SJCRH30 (cell line): ENCODE measurements at regions not wholly inside any gene's neighbourhood (a gene's known extent, or its start where the extent isn't known, plus 50 kb on each side); places are given as distances from the start of the nearest gene placed in this dataset.
"Not testable (repeated sequence)": the region's sequence is repeated elsewhere in the genome, so short reads cannot be mapped to it uniquely, and the experiment has no call there.

ENCODE experiments used
- DNase-seq, 2 experiments: peaks; one replicate each; pipeline ENCODE4 v3.0.0-alpha.2; 2015 to 2020
- H3K27ac ChIP-seq: fragments of 250-450 bp; sonication (Bioruptor Pico); 2 replicates; pipeline ENCODE4 v1.5.1; 2020; ENCODE audit warnings: mild to moderate bottlenecking, moderate library complexity
- H3K27me3 ChIP-seq: fragments of 250-450 bp; sonication (Bioruptor Pico); 2 replicates; pipeline ENCODE4 v1.5.1; 2020; ENCODE audit warnings: mild to moderate bottlenecking, moderate library complexity
- H3K36me3 ChIP-seq: fragments of 250-450 bp; sonication (Bioruptor Pico); 2 replicates; pipeline ENCODE4 v1.5.1; 2020; ENCODE audit warnings: mild to moderate bottlenecking, moderate library complexity
- H3K4me1 ChIP-seq: fragments of 250-450 bp; sonication (Bioruptor Pico); 2 replicates; pipeline ENCODE4 v1.5.1; 2020; ENCODE audit warnings: mild to moderate bottlenecking, moderate library complexity
- H3K4me3 ChIP-seq: fragments of 250-450 bp; sonication (Bioruptor Pico); 2 replicates; pipeline ENCODE4 v1.5.1; 2020; ENCODE audit warnings: mild to moderate bottlenecking, moderate library complexity
- H3K9me3 ChIP-seq: fragments of 250-450 bp; sonication (Bioruptor Pico); replicated peaks from 2 replicates; pipeline ENCODE4 v1.5.1; 2020; ENCODE audit warnings: mild to moderate bottlenecking, moderate library complexity

- DNase-seq, result peak in 1 of 2 experiments; percentile 28
- Histone ChIP-seq H3K27me3 (no peaks in the 10 kb centered on the region), H3K4me3 (no peak overlapping the region), H3K36me3 (no peaks in the 10 kb centered on the region), H3K4me1 (no peaks in the 10 kb centered on the region), H3K27ac (no peak overlapping the region), H3K9me3 (no peaks in the 10 kb centered on the region)
These were observed 149.0 kb upstream of the FUT9 start for GRCh38 chr6:95866732-95867131.

DNA sequence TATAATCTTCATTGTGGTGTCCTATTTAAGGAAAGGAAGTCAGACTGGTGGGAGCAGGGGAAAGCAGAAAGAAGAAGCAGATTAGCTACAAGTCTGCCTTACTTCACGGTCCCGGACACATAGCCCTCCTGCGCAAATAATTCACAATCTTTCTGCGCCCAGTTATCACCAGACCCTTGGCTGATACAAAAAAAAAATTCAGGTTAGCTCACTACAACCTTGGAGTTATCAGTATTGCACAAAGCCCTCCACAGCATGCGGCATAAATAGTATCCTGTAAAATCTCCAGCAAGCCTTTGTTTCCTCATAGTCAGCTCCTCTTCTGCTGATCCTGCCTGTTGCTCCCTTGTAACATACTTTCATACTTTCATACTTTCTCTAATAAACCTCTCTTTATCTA lies 148.6 kb upstream of the FUT9 start:
- no peak for DNase-seq
- Histone ChIP-seq H3K27me3 (no peaks in the 10 kb centered on the region), H3K4me3 (no peak overlapping the region), H3K27ac (no peak overlapping the region), H3K9me3 (no peaks in the 10 kb centered on the region), H3K36me3 (no peaks in the 10 kb centered on the region), H3K4me1 (no peaks in the 10 kb centered on the region)

DNA sequence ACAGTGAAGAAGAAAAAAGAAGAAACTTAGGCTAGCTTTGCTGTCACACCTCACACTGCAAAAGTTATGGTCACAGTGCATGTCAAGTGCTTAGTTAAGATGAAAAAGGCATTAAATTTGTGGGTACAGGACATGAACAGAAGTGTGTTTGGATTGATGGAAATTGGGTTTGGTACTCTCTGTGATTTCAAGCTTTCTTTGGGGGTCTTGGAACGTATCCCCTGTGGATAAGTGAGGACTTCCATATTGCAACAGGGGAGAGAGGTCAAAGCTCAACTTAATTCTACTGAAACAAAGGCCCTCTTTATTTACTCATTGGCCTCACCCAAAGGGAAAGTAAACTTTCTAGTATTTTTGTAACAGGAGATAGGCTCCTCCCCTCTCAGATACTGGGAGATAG lies 138.3 kb upstream of the FUT9 start:
- no peaks in the 10 kb centered on the region for H3K27me3 ChIP-seq
- no peak overlapping the region for H3K4me3 ChIP-seq
- H3K27ac ChIP-seq, result no peak overlapping the region
- H3K36me3 ChIP-seq, result no peaks in the 10 kb centered on the region
- no peak for DNase-seq
- no peaks in the 10 kb centered on the region for H3K9me3 ChIP-seq
- H3K4me1 ChIP-seq, result no peaks in the 10 kb centered on the region

DNA sequence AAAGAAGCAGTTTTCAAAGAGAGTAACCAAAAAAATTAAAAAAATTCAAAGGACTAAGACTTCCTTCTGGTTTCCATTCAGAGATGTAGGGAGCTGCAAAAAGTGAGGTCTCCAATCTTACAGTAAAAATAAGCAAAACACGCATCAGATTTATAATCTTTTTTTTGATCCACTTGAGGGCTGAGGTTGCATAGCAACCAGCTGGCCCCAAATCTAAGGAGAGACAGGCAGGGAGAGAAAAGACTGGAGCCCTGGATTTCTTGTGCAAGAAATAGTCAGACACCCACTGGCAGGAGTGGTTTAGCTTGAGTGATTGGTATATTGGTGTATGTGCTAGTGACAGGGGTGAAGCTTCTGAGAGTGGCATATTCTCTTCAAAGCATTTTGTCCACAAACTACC lies 135.9 kb upstream of the FUT9 start:
- no peaks in the 10 kb centered on the region for H3K9me3 ChIP-seq
- DNase-seq, result no peak
- H3K4me1 ChIP-seq, result no peaks in the 10 kb centered on the region

DNA sequence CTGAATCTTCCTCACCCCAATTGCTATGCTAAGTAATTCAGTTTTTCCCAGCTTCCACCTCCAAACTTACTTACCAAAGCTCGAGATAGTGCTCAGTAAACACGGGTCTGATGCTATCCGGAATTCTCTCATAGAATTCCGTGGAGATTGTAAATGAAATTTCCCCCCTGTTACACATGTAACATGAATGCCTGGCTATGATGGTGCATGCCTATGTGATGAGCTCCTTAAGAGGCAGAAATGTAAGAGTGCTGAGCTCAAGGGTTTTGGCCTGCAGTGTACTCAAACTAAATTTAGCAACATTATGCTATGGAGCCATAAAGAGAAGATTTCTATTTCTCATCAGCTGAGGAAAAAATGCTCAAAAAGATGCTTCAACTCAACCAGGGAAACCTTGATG lies 133.4 kb upstream of the FUT9 start:
- Histone ChIP-seq H3K9me3 (no peaks in the 10 kb centered on the region), H3K4me3 (no peak overlapping the region), H3K27ac (no peak overlapping the region), H3K27me3 (no peaks in the 10 kb centered on the region), H3K36me3 (no peaks in the 10 kb centered on the region), H3K4me1 (no peaks in the 10 kb centered on the region)
- no peak for DNase-seq

More for the DNA sequence above, 135.9 kb upstream of the FUT9 start:
- no peak overlapping the region for H3K27ac ChIP-seq
- H3K4me3 ChIP-seq, result no peak overlapping the region
- H3K27me3 ChIP-seq, result no peaks in the 10 kb centered on the region
- H3K36me3 ChIP-seq, result no peaks in the 10 kb centered on the region

DNA sequence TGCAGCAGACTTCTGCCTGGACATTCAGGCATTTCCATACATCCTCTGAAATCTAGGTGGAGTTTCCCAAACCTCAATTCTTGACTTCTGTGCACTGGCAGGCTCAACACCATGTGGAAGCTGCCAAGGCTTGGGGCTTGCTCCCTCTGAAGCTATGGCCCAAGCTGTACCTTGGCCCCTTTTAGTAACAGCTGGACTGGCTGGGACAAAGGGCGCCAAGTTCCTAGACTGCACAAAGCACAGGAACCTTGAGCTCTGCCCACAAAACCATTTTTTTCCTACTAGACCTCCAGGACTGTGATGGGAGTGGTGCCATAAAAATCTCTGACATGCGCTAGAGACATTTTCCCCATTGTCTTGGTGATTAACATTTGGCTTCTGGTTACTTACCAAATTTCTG lies 127.1 kb upstream of the FUT9 start:
- not testable (repeated sequence) for DNase-seq, H3K4me1 ChIP-seq, H3K27ac ChIP-seq, H3K9me3 ChIP-seq, H3K36me3 ChIP-seq, H3K4me3 ChIP-seq, H3K27me3 ChIP-seq

DNA sequence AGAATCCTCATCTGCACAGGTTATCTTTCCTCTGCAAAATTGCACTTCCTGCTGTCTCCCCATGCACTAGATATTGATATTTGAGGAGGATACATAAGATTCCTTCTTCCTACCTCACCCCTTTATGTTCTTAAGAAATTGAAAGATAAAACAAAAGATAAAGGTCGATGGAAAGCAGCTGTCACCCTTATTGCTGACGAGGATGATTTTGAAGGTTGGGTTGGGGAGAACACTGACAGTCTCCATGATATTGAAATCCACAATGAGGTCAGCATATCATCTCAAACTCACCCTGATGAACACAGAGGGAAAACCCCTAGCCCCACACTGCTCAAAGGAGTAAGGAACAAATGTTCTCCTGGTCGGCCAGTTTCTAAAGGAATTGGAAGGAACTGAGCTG lies 110.6 kb upstream of the FUT9 start:
- H3K4me1 ChIP-seq, result no peaks in the 10 kb centered on the region
- H3K27me3 ChIP-seq, result no peaks in the 10 kb centered on the region
- no peak overlapping the region for H3K4me3 ChIP-seq
- no peak for DNase-seq
- no peaks in the 10 kb centered on the region for H3K9me3 ChIP-seq
- H3K27ac ChIP-seq, result no peak overlapping the region
- no peaks in the 10 kb centered on the region for H3K36me3 ChIP-seq

GRCh38 chr6:95917034-95917433 lies 98.7 kb upstream of the FUT9 start:
- Histone ChIP-seq H3K27ac (no peak overlapping the region), H3K27me3 (no peaks in the 10 kb centered on the region), H3K4me3 (no peak overlapping the region), H3K36me3 (no peaks in the 10 kb centered on the region), H3K9me3 (no peaks in the 10 kb centered on the region), H3K4me1 (no peaks in the 10 kb centered on the region)
- DNase-seq, result no peak

DNA sequence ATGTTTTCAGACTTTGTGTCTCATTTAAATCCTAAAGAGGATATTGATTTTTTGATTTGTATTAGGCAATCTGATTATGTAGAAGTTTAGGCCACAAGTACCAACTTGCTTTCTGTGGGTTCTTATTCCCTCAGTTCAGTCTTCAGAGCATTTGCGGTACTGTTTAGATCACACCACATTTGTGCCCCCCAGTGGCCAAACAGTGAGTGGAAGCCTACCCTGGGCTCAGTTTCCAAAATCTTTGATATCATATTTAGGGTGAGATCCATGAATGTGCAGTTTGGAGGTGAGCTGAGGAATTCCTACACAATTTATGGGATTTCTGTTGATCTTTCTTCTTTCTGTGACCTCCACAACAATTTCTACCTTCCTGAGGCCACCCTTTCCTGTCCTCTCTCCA lies 92.3 kb upstream of the FUT9 start:
- Histone ChIP-seq H3K9me3 (no peaks in the 10 kb centered on the region), H3K27me3 (no peaks in the 10 kb centered on the region), H3K4me1 (no peaks in the 10 kb centered on the region), H3K36me3 (no peaks in the 10 kb centered on the region), H3K27ac (no peak overlapping the region), H3K4me3 (no peak overlapping the region)
- DNase-seq, result peak in 1 of 2 experiments; percentile 44

DNA sequence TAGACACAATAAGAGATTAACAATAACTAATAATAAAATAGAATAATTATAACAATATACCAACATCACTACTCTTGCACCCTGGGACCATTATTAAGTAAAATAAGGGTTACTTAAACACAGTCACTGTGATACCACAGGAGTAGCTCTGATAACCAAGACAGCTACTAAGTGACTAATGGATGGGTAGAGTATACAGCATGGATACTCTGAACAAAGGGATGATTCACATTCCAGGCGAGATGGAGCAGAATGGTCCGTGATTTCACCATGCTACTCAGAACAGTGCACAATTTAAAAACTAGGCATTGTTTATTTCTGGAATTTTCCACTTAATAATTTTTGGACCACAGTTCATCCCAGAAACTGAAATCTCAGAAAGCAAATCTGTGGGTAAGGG lies 80.0 kb upstream of the FUT9 start:
- Histone ChIP-seq H3K4me3 (no peak overlapping the region), H3K4me1 (no peaks in the 10 kb centered on the region), H3K27ac (no peak overlapping the region), H3K27me3 (no peaks in the 10 kb centered on the region), H3K9me3 (no peaks in the 10 kb centered on the region), H3K36me3 (no peaks in the 10 kb centered on the region)
- no peak for DNase-seq

- no peak overlapping the region for H3K4me3 ChIP-seq
- H3K27ac ChIP-seq, result no peak overlapping the region
- DNase-seq, result no peak
- no peaks in the 10 kb centered on the region for H3K9me3 ChIP-seq
- no peaks in the 10 kb centered on the region for H3K36me3 ChIP-seq
- peaks cover 3% of the 10 kb centered on the region; the same call in 1 of the 2 replicates for H3K27me3 ChIP-seq
- H3K4me1 ChIP-seq, result no peaks in the 10 kb centered on the region
These were observed 68.9 kb upstream of the FUT9 start for GRCh38 chr6:95946906-95947305.

- DNase-seq, result no peak
- H3K36me3 ChIP-seq, result no peaks in the 10 kb centered on the region
- H3K27ac ChIP-seq, result no peak overlapping the region
- H3K4me1 ChIP-seq, result no peaks in the 10 kb centered on the region
- peaks cover 3% of the 10 kb centered on the region; the same call in 1 of the 2 replicates for H3K27me3 ChIP-seq
- no peak overlapping the region for H3K4me3 ChIP-seq
- no peaks in the 10 kb centered on the region for H3K9me3 ChIP-seq
These were observed 67.5 kb upstream of the FUT9 start for GRCh38 chr6:95948324-95948723.

GRCh38 chr6:95949985-95950384 lies 65.8 kb upstream of the FUT9 start:
- H3K4me1 ChIP-seq, result no peaks in the 10 kb centered on the region
- DNase-seq, result no peak
- H3K36me3 ChIP-seq, result no peaks in the 10 kb centered on the region
- peaks cover 3% of the 10 kb centered on the region; the same call in 1 of the 2 replicates for H3K27me3 ChIP-seq
- no peak overlapping the region for H3K4me3 ChIP-seq
- no peak overlapping the region for H3K27ac ChIP-seq
- no peaks in the 10 kb centered on the region for H3K9me3 ChIP-seq

- Histone ChIP-seq H3K4me3 (no peak overlapping the region), H3K36me3 (no peaks in the 10 kb centered on the region), H3K4me1 (no peaks in the 10 kb centered on the region), H3K27ac (no peak overlapping the region), H3K27me3 (no peaks in the 10 kb centered on the region), H3K9me3 (no peaks in the 10 kb centered on the region)
- no peak for DNase-seq
These were observed 57.1 kb upstream of the FUT9 start for GRCh38 chr6:95958686-95959085.

- Histone ChIP-seq H3K4me1 (no peaks in the 10 kb centered on the region), H3K27me3 (no peaks in the 10 kb centered on the region), H3K4me3 (no peak overlapping the region), H3K9me3 (no peaks in the 10 kb centered on the region), H3K27ac (no peak overlapping the region), H3K36me3 (no peaks in the 10 kb centered on the region)
- no peak for DNase-seq
These were observed 56.5 kb upstream of the FUT9 start for GRCh38 chr6:95959261-95959660.
